Activated T-cell treated with anti-CD3 and anti-CD28 coated beads, Interleukin-2, amount 50 U/mL, for 48 hours (primary cell): ENCODE measurements at regions not wholly inside any gene's neighbourhood (a gene's known extent, or its start where the extent isn't known, plus 50 kb on each side); places are given as distances from the start of the nearest gene placed in this dataset.
"Not testable (repeated sequence)": the region's sequence is repeated elsewhere in the genome, so short reads cannot be mapped to it uniquely, and the experiment has no call there.

Source experiments
- DNase-seq, 2 experiments: peaks; one replicate each; pipeline ENCODE4 v3.0.0-alpha.2; 2020

GRCh38 chr18:997499-997898 is 92.8 kb downstream of the ADCYAP1 start:
- no peak for DNase-seq

GRCh38 chr18:998936-999335 is 94.3 kb downstream of the ADCYAP1 start:
- no peak for DNase-seq

GRCh38 chr18:1002653-1003178 is 98.0 kb downstream of the ADCYAP1 start:
- no peak for DNase-seq

GRCh38 chr18:1003499-1003898 is 98.8 kb downstream of the ADCYAP1 start:
- no peak for DNase-seq

- DNase-seq: no peak
These were observed 101.6 kb downstream of the ADCYAP1 start for GRCh38 chr18:1006304-1006703.

GRCh38 chr18:1006965-1007364 is 102.3 kb downstream of the ADCYAP1 start:
- DNase-seq: no peak

GRCh38 chr18:1011349-1011748 is 106.7 kb downstream of the ADCYAP1 start:
- no peak for DNase-seq

GRCh38 chr18:1012775-1013174 is 108.1 kb downstream of the ADCYAP1 start:
- no peak for DNase-seq

- DNase-seq: no peak
These were observed 109.3 kb downstream of the ADCYAP1 start for GRCh38 chr18:1013951-1014350.

GRCh38 chr18:1014509-1014908 is 109.8 kb downstream of the ADCYAP1 start:
- no peak for DNase-seq

GRCh38 chr18:1014951-1015624 is 110.4 kb downstream of the ADCYAP1 start:
- no peak for DNase-seq

GRCh38 chr18:1015777-1016176 is 111.1 kb downstream of the ADCYAP1 start:
- no peak for DNase-seq

GRCh38 chr18:1017227-1018058 is 112.8 kb downstream of the ADCYAP1 start:
- no peak for DNase-seq

- no peak for DNase-seq
These were observed 113.6 kb downstream of the ADCYAP1 start for GRCh38 chr18:1018181-1018681.

GRCh38 chr18:1019191-1019590 is 114.5 kb downstream of the ADCYAP1 start:
- no peak for DNase-seq

GRCh38 chr18:1020731-1021344 is 116.2 kb downstream of the ADCYAP1 start:
- DNase-seq: no peak

GRCh38 chr18:1026930-1027329 is 122.3 kb downstream of the ADCYAP1 start:
- DNase-seq: no peak

GRCh38 chr18:1033092-1033491 is 128.4 kb downstream of the ADCYAP1 start:
- DNase-seq: not testable (repeated sequence)

- no peak for DNase-seq
These were observed 130.3 kb downstream of the ADCYAP1 start for GRCh38 chr18:1034971-1035370.

- no peak for DNase-seq
These were observed 132.3 kb downstream of the ADCYAP1 start for GRCh38 chr18:1036926-1037325.

GRCh38 chr18:1037776-1038175 is 133.1 kb downstream of the ADCYAP1 start:
- DNase-seq: no peak

- no peak for DNase-seq
These were observed 134.8 kb downstream of the ADCYAP1 start for GRCh38 chr18:1039421-1039820.

- DNase-seq: not testable (repeated sequence)
These were observed 138.4 kb downstream of the ADCYAP1 start for GRCh38 chr18:1043039-1043438.
